ENCODE measurements at regions not wholly inside any gene's neighbourhood (a gene's known extent, or its start where the extent isn't known, plus 50 kb on each side); places are given as distances from the start of the nearest gene placed in this dataset.

- no peak overlapping the region for H3K27ac ChIP-seq (ENCODE audit: low read depth, low read length, poor library complexity, severe bottlenecking)
- no TSS peak for BruUV-seq (replicated peaks)
- no peaks in the 10 kb centered on the region for H3K36me3 ChIP-seq (ENCODE audit: insufficient read depth, low read length, poor library complexity, severe bottlenecking)
- POLR2A ChIA-PET (ENCODE audit: low non-redundant PET): no interaction called here
- TF ChIP-seq EZH2 (IDR thresholded peaks at IDR 0.05; ENCODE audit: borderline replicate concordance, low read depth, low read length, poor library complexity, severe bottlenecking): no peak
- TF ChIP-seq, protein P1, sequence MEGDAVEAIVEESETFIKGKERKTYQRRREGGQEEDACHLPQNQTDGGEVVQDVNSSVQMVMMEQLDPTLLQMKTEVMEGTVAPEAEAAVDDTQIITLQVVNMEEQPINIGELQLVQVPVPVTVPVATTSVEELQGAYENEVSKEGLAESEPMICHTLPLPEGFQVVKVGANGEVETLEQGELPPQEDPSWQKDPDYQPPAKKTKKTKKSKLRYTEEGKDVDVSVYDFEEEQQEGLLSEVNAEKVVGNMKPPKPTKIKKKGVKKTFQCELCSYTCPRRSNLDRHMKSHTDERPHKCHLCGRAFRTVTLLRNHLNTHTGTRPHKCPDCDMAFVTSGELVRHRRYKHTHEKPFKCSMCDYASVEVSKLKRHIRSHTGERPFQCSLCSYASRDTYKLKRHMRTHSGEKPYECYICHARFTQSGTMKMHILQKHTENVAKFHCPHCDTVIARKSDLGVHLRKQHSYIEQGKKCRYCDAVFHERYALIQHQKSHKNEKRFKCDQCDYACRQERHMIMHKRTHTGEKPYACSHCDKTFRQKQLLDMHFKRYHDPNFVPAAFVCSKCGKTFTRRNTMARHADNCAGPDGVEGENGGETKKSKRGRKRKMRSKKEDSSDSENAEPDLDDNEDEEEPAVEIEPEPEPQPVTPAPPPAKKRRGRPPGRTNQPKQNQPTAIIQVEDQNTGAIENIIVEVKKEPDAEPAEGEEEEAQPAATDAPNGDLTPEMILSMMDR (conservative IDR thresholded peaks at IDR 0.05; ENCODE audit: low read depth, low read length): no peak
- DNase-seq (ENCODE audit: low spot score): no peak
- H3K4me3 ChIP-seq (ENCODE audit: low read depth, low read length, poor library complexity, severe bottlenecking): no peak overlapping the region
- intact Hi-C loops (cut with micrococcal nuclease; ENCODE audit: unreplicated experiment): no loop called here
- CTCF ChIA-PET: no interaction called here
- no peaks in the 10 kb centered on the region for H3K4me1 ChIP-seq (ENCODE audit: insufficient read depth, low read length, poor library complexity, severe bottlenecking)
- H3K9me3 ChIP-seq (ENCODE audit: low read depth, low read length, poor library complexity, severe bottlenecking): no peaks in the 10 kb centered on the region
- no peaks in the 10 kb centered on the region for H3K27me3 ChIP-seq (replicated peaks; ENCODE audit: insufficient read depth, low read depth, low read length, poor library complexity)
Observed at GRCh38 chr6:170203212-170203611, 87.7 kb downstream of the DLL1 start.

GRCh38 chr6:170202416-170203135 is 88.3 kb downstream of the DLL1 start:
- intact Hi-C loops (cut with micrococcal nuclease; ENCODE audit: unreplicated experiment): no loop called here
- CTCF ChIA-PET: no interaction called here

DNA sequence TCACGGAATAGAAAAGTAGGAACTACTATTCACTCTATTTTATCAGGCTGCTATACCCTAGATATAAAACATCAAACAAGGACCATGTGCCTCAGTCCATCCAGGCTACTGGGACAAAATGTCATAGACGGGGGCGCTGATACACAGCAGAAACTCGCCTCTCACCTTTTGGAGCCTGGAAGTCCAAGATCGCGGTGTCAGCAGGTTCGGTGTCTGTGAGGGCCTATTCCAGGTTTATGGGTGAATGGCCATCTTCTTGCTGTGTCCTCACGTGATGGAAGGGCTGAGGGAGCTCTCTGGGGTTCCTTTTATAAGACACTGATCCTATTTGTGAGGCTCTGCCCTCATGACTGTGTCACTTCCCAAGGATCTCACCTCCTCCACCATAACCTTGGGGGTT is 89.5 kb downstream of the DLL1 start:
- H3K27ac ChIP-seq (ENCODE audit: low read depth, low read length, poor library complexity, severe bottlenecking): no peak overlapping the region
- ChIA-PET POLR2A (ENCODE audit: low non-redundant PET) (no interaction called here), CTCF (no interaction called here)
- DNase-seq (ENCODE audit: low spot score): no peak
- no peaks in the 10 kb centered on the region for H3K36me3 ChIP-seq (ENCODE audit: insufficient read depth, low read length, poor library complexity, severe bottlenecking)
- no peaks in the 10 kb centered on the region for H3K27me3 ChIP-seq (replicated peaks; ENCODE audit: insufficient read depth, low read depth, low read length, poor library complexity)
- no peaks in the 10 kb centered on the region for H3K4me1 ChIP-seq (ENCODE audit: insufficient read depth, low read length, poor library complexity, severe bottlenecking)
- no peak overlapping the region for H3K4me3 ChIP-seq (ENCODE audit: low read depth, low read length, poor library complexity, severe bottlenecking)
- no peak for TF ChIP-seq EZH2 (IDR thresholded peaks at IDR 0.05; ENCODE audit: borderline replicate concordance, low read depth, low read length, poor library complexity, severe bottlenecking)
- TF ChIP-seq, protein P1 (conservative IDR thresholded peaks at IDR 0.05; ENCODE audit: low read depth, low read length): no peak
- H3K9me3 ChIP-seq (ENCODE audit: low read depth, low read length, poor library complexity, severe bottlenecking): peaks cover 2% of the 10 kb centered on the region
- no TSS peak for BruUV-seq (replicated peaks)
- intact Hi-C loops (cut with micrococcal nuclease; ENCODE audit: unreplicated experiment): no loop called here

More at GRCh38 chr6:170202416-170203135, 88.3 kb downstream of the DLL1 start:
- POLR2A ChIA-PET (ENCODE audit: low non-redundant PET): no interaction called here
- DNase-seq (ENCODE audit: low spot score): no peak
- BruUV-seq (replicated peaks): no TSS peak
- Histone ChIP-seq H3K36me3 (ENCODE audit: insufficient read depth, low read length, poor library complexity, severe bottlenecking) (no peaks in the 10 kb centered on the region), H3K9me3 (ENCODE audit: low read depth, low read length, poor library complexity, severe bottlenecking) (no peaks in the 10 kb centered on the region), H3K27me3 (replicated peaks; ENCODE audit: insufficient read depth, low read depth, low read length, poor library complexity) (no peaks in the 10 kb centered on the region), H3K27ac (ENCODE audit: low read depth, low read length, poor library complexity, severe bottlenecking) (no peak overlapping the region), H3K4me1 (ENCODE audit: insufficient read depth, low read length, poor library complexity, severe bottlenecking) (no peaks in the 10 kb centered on the region), H3K4me3 (ENCODE audit: low read depth, low read length, poor library complexity, severe bottlenecking) (no peak overlapping the region)
- TF ChIP-seq, protein P1 (conservative IDR thresholded peaks at IDR 0.05; ENCODE audit: low read depth, low read length): no peak
- no peak for TF ChIP-seq EZH2 (IDR thresholded peaks at IDR 0.05; ENCODE audit: borderline replicate concordance, low read depth, low read length, poor library complexity, severe bottlenecking)
